ENCODE measurements at regions not wholly inside any gene's neighbourhood (a gene's known extent, or its start where the extent isn't known, plus 50 kb on each side); places are given as distances from the start of the nearest gene placed in this dataset.

GRCh38 chr4:121220698-121221097, 56.6 kb upstream of the TNIP3 start:
- no peaks in the 10 kb centered on the region for H3K9me3 ChIP-seq (ENCODE audit: control insufficient read depth in 4 of 4, low read length in 3 of 4)
- H3K36me3 ChIP-seq (ENCODE audit: control insufficient read depth in 4 of 4, insufficient read depth in 3 of 4, low read depth in 1 of 4, low read length in 3 of 4), result no peaks in the 10 kb centered on the region
- H3K27me3 ChIP-seq (ENCODE audit: control insufficient read depth in 4 of 4, insufficient read depth in 4 of 4, low read length in 3 of 4), result no peaks in the 10 kb centered on the region
- no peak overlapping the region for H3K4me3 ChIP-seq (ENCODE audit: low read depth in 1 of 3, low read length in 3 of 3)
- DNase-seq (ENCODE audit: low spot score), result no peak
- WGBS, result 53% methylated on average over 5 of the region's 5 CpGs
- TF ChIP-seq SP1 (IDR thresholded peaks at IDR 0.05) (no peak), EGR1 (IDR thresholded peaks at IDR 0.05; ENCODE audit: low read depth in 2 of 2) (no peak), ATF3 (IDR thresholded peaks at IDR 0.05) (no peak), MAX (IDR thresholded peaks at IDR 0.05) (no peak), HNF4A (conservative IDR thresholded peaks at IDR 0.05) (no peak), RXRA (IDR thresholded peaks at IDR 0.05) (no peak), HNF4G (IDR thresholded peaks at IDR 0.05) (no peak), CTCF (IDR thresholded peaks at IDR 0.05; ENCODE audit: low read depth, low read length, missing input control) (no peak), TAF1 (conservative IDR thresholded peaks at IDR 0.05) (no peak), JUND (IDR thresholded peaks at IDR 0.05) (no peak), NR2F2 (IDR thresholded peaks at IDR 0.05) (no peak), GABPA (IDR thresholded peaks at IDR 0.05 in 1 of 2, conservative IDR thresholded peaks at IDR 0.05 in 1 of 2) (no peak), ZBTB33 (IDR thresholded peaks at IDR 0.05) (no peak), FOXA2 (IDR thresholded peaks at IDR 0.05) (no peak)
- TF ChIP-seq, protein P1, sequence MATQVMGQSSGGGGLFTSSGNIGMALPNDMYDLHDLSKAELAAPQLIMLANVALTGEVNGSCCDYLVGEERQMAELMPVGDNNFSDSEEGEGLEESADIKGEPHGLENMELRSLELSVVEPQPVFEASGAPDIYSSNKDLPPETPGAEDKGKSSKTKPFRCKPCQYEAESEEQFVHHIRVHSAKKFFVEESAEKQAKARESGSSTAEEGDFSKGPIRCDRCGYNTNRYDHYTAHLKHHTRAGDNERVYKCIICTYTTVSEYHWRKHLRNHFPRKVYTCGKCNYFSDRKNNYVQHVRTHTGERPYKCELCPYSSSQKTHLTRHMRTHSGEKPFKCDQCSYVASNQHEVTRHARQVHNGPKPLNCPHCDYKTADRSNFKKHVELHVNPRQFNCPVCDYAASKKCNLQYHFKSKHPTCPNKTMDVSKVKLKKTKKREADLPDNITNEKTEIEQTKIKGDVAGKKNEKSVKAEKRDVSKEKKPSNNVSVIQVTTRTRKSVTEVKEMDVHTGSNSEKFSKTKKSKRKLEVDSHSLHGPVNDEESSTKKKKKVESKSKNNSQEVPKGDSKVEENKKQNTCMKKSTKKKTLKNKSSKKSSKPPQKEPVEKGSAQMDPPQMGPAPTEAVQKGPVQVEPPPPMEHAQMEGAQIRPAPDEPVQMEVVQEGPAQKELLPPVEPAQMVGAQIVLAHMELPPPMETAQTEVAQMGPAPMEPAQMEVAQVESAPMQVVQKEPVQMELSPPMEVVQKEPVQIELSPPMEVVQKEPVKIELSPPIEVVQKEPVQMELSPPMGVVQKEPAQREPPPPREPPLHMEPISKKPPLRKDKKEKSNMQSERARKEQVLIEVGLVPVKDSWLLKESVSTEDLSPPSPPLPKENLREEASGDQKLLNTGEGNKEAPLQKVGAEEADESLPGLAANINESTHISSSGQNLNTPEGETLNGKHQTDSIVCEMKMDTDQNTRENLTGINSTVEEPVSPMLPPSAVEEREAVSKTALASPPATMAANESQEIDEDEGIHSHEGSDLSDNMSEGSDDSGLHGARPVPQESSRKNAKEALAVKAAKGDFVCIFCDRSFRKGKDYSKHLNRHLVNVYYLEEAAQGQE (IDR thresholded peaks at IDR 0.05), result no peak
- H3K4me1 ChIP-seq (ENCODE audit: control insufficient read depth in 4 of 4, insufficient read depth in 4 of 4, low read length in 3 of 4), result no peaks in the 10 kb centered on the region
- H3K9ac ChIP-seq (ENCODE audit: low read depth in 1 of 2, low read length in 2 of 2), result no peak overlapping the region
- H3K27ac ChIP-seq (ENCODE audit: low read depth in 1 of 2, low read length in 2 of 2), result no peak overlapping the region

GRCh38 chr4:121219227-121219626, 55.1 kb upstream of the TNIP3 start:
- Histone ChIP-seq H3K9me3 (ENCODE audit: control insufficient read depth in 4 of 4, low read length in 3 of 4) (no peaks in the 10 kb centered on the region), H3K27me3 (ENCODE audit: control insufficient read depth in 4 of 4, insufficient read depth in 4 of 4, low read length in 3 of 4) (no peaks in the 10 kb centered on the region), H3K27ac (ENCODE audit: low read depth in 1 of 2, low read length in 2 of 2) (no peak overlapping the region), H3K9ac (ENCODE audit: low read depth in 1 of 2, low read length in 2 of 2) (no peak overlapping the region), H3K4me1 (ENCODE audit: control insufficient read depth in 4 of 4, insufficient read depth in 4 of 4, low read length in 3 of 4) (no peaks in the 10 kb centered on the region), H3K36me3 (ENCODE audit: control insufficient read depth in 4 of 4, insufficient read depth in 3 of 4, low read depth in 1 of 4, low read length in 3 of 4) (no peaks in the 10 kb centered on the region), H3K4me3 (ENCODE audit: low read depth in 1 of 3, low read length in 3 of 3) (no peak overlapping the region)
- TF ChIP-seq ZBTB33 (IDR thresholded peaks at IDR 0.05) (no peak), YY1 (IDR thresholded peaks at IDR 0.05) (no peak), FOXA1 (IDR thresholded peaks at IDR 0.05) (no peak), FOXA2 (IDR thresholded peaks at IDR 0.05) (no peak), ATF3 (IDR thresholded peaks at IDR 0.05) (no peak), SP1 (IDR thresholded peaks at IDR 0.05) (no peak), GABPA (IDR thresholded peaks at IDR 0.05 in 1 of 2, conservative IDR thresholded peaks at IDR 0.05 in 1 of 2) (no peak), RAD21 (IDR thresholded peaks at IDR 0.05) (no peak), HNF4A (conservative IDR thresholded peaks at IDR 0.05) (no peak)
- DNase-seq (ENCODE audit: low spot score), result no peak
- 64% methylated on average over 1 of the region's 1 CpG for WGBS
